Neural cell (in vitro differentiated cells): ENCODE measurements at regions not wholly inside any gene's neighbourhood (a gene's known extent, or its start where the extent isn't known, plus 50 kb on each side); places are given as distances from the start of the nearest gene placed in this dataset.
"Not testable (repeated sequence)": the region's sequence is repeated elsewhere in the genome, so short reads cannot be mapped to it uniquely, and the experiment has no call there.

Experiments
- H2AFZ ChIP-seq: fragments of 200-600, 300-800 bp; sonication (generic), shearing (Covaris generic); 2 replicates; pipeline ENCODE4 v1.6.0; 2014; ENCODE audit warnings: low read depth, mild to moderate bottlenecking, antibody characterized with exemption, low read length, moderate library complexity
- H3F3A ChIP-seq: fragments of 200-600 bp; shearing (Covaris generic); 2 replicates; pipeline ENCODE4 v1.6.1; 2016; ENCODE audit warnings: mild to moderate bottlenecking, moderate library complexity, mixed read lengths, antibody characterized with exemption, low read length; ENCODE audit not compliant: insufficient read depth, poor library complexity, severe bottlenecking
- H3K27ac ChIP-seq: fragments of 200-600, 300-800 bp; sonication (generic), shearing (Covaris generic); 2 replicates; pipeline ENCODE4 v1.5.1; 2014; ENCODE audit warnings: mild to moderate bottlenecking, low read length, moderate library complexity
- H3K27me3 ChIP-seq: fragments of 300-800, 200-600 bp; sonication (generic), shearing (Covaris generic); 2 replicates; pipeline ENCODE4 v1.6.0; 2014; ENCODE audit warnings: mild to moderate bottlenecking, low read depth, low read length, moderate library complexity; ENCODE audit not compliant: insufficient read depth
- H3K36me3 ChIP-seq: fragments of 300-800, 200-600 bp; sonication (generic), shearing (Covaris generic); 2 replicates; pipeline ENCODE4 v1.5.1; 2014; ENCODE audit warnings: mild to moderate bottlenecking, antibody characterized with exemption, low read length, moderate library complexity; ENCODE audit not compliant: insufficient read depth
- H3K4me2 ChIP-seq: fragments of 300-800, 200-600 bp; sonication (generic), shearing (Covaris generic); 2 replicates; pipeline ENCODE4 v1.6.0; 2014; ENCODE audit warnings: mild to moderate bottlenecking, low read length
- H3K4me3 ChIP-seq: fragments of 300-800, 200-600 bp; sonication (generic), shearing (Covaris generic); 2 replicates; pipeline ENCODE4 v1.5.1; 2014; ENCODE audit warnings: mild to moderate bottlenecking, low read length, moderate library complexity
- H3K79me2 ChIP-seq: fragments of 200-600 bp; shearing (Covaris generic); replicated peaks from 2 replicates; pipeline ENCODE4 v1.6.0; 2014; ENCODE audit warnings: mild to moderate bottlenecking, low read length, moderate library complexity; ENCODE audit not compliant: insufficient read depth
- H3K9ac ChIP-seq: fragments of 300-800, 200-600 bp; sonication (generic), shearing (Covaris generic); 2 replicates; pipeline ENCODE4 v1.6.1; 2016; ENCODE audit warnings: mild to moderate bottlenecking, low read length, mixed read lengths
- H3K9me2 ChIP-seq: fragments of 200-600 bp; shearing (Covaris generic); 2 replicates; pipeline ENCODE4 v1.6.1; 2016; ENCODE audit warnings: mild to moderate bottlenecking, low read length, mixed read lengths; ENCODE audit not compliant: insufficient read depth
- H3K9me3 ChIP-seq: fragments of 200-600, 300-800 bp; sonication (generic), shearing (Covaris generic); 2 replicates; pipeline ENCODE4 v1.6.1; 2016; ENCODE audit warnings: mild to moderate bottlenecking, mixed run types, low read length, moderate library complexity, mixed read lengths
- H4K20me1 ChIP-seq: fragments of 200-600 bp; shearing (Covaris generic); 2 replicates; pipeline ENCODE4 v1.6.1; 2016; ENCODE audit warnings: mild to moderate bottlenecking, mixed run types; ENCODE audit not compliant: insufficient read depth
- EP300 ChIP-seq: fragments of 450-650 bp; conservative IDR thresholded peaks from 2 replicates; pipeline ENCODE4 v1.6.1; 2014; ENCODE audit warnings: antibody characterized with exemption, mild to moderate bottlenecking, moderate library complexity; ENCODE audit not compliant: poor library complexity, severe bottlenecking
- EZH2 ChIP-seq: fragments of 200-600, 300-800 bp; shearing (Covaris generic), sonication (generic); IDR thresholded peaks from 2 replicates; pipeline ENCODE4 v1.6.1; 2014; ENCODE audit warnings: antibody characterized with exemption, low read length, borderline replicate concordance, mild to moderate bottlenecking; ENCODE audit not compliant: insufficient read depth, poor library complexity, severe bottlenecking
- MXI1 ChIP-seq: fragments of 450-650 bp; conservative IDR thresholded peaks from 2 replicates; pipeline ENCODE4 v1.6.1; 2014; ENCODE audit warnings: antibody characterized with exemption, mild to moderate bottlenecking; ENCODE audit not compliant: poor library complexity, severe bottlenecking
- POLR2AphosphoS5 ChIP-seq: IDR thresholded peaks from 2 replicates; pipeline ENCODE4 v1.6.1; 2012
- RAD21 ChIP-seq: fragments of 450-650 bp; conservative IDR thresholded peaks from 2 replicates; pipeline ENCODE4 v1.6.1; 2014; ENCODE audit warnings: antibody characterized with exemption, mild to moderate bottlenecking, moderate library complexity
- SMC3 ChIP-seq: fragments of 450-650 bp; conservative IDR thresholded peaks from 2 replicates; pipeline ENCODE4 v1.6.1; 2014; ENCODE audit warnings: antibody characterized with exemption, mild to moderate bottlenecking, moderate library complexity; ENCODE audit not compliant: poor library complexity
- TAF1 ChIP-seq: IDR thresholded peaks from 2 replicates; pipeline ENCODE4 v1.6.1; 2012; ENCODE audit warnings: low read depth
- TF ChIP-seq, protein P1 (sequence below): IDR thresholded peaks from 2 replicates; pipeline ENCODE4 v1.6.1; 2012; ENCODE audit warnings: borderline replicate concordance
- TF ChIP-seq, protein P2 (sequence below): fragments of 450-650 bp; IDR thresholded peaks from 2 replicates; pipeline ENCODE4 v1.5.1; 2014; ENCODE audit warnings: antibody characterized with exemption, mild to moderate bottlenecking, moderate library complexity; ENCODE audit not compliant: poor library complexity, severe bottlenecking

DNA sequence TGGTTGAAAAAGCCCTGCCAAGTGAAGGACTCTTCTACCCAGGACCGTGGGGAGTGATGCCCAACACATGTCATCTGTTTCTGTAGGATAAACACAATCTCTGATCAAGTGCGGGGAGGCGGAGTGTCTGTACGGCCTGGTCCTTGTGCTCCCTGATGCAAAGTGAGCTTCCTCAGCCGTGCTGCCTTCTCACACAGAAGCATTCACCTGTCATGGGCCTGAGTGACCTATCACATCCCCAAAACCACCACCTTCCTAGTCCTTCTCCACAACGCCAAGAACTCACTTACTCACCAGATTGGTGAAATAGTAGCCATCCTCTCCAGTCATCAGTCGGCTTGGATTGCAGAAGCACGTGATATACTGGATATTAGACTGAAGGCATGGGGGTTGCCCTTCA, 74.4 kb upstream of the KCTD7 start:
- not testable (repeated sequence) for H4K20me1 ChIP-seq, H3K4me2 ChIP-seq, H3K4me3 ChIP-seq, H3K27me3 ChIP-seq, H3K27ac ChIP-seq, H3K9me2 ChIP-seq, H3F3A ChIP-seq, H3K36me3 ChIP-seq, H3K79me2 ChIP-seq, H3K9me3 ChIP-seq, H2AFZ ChIP-seq, H3K9ac ChIP-seq

DNA sequence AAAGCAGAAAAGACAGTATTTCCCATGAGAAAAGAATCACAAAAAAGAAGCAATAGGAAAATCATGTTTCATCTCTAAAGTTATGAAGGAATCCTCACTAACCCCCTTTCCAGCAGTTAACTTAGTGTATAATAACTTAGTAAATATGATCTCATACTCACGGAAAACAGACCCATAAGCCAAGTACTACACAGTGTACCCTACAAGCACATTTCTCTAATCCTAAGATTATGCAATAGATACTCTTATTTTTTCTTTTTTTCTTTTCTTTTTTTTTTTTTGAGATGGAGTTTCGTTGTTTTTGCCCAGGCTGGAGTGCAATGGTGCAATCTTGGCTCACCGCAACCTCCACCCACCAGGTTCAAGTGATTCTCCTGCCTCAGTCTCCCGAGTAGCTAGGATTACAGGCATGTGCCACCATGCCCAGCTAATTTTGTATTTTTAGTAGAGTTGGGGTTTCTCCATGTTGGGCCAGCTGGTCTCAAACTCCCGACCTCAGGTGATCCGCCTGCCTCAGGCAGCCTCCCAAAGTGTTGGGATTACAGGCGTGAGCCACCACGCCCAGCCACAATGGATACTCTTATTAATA, 73.7 kb upstream of the KCTD7 start:
- not testable (repeated sequence) for H3K9ac ChIP-seq, H3K4me2 ChIP-seq, H3F3A ChIP-seq, H2AFZ ChIP-seq, H3K27ac ChIP-seq, H3K9me3 ChIP-seq, H3K4me3 ChIP-seq, H4K20me1 ChIP-seq, H3K9me2 ChIP-seq, H3K79me2 ChIP-seq, H3K36me3 ChIP-seq, H3K27me3 ChIP-seq

DNA sequence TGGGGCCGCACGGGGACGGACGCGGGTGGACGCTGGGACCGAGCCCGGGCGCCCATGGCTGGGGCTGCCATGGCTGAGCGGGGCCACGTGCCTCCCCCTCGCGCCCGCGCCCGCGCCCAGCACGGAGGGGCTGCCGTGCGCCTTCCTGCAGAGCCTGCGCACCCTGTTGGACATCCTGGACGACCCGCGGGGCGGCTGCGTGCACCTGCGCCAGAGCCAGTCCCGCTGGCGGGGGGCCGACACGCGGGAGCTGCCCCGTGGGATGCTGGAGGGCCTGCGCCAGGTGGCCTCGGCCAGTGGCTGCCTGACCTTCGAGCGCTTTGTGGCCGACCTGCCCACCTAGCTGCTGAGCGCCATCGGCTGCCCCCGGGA, 72.5 kb upstream of the KCTD7 start:
- Histone ChIP-seq H4K20me1 (no peaks in the 10 kb centered on the region), H3K4me2 (no peak overlapping the region), H3K36me3 (no peaks in the 10 kb centered on the region), H3K9ac (no peak overlapping the region), H3K9me3 (no peaks in the 10 kb centered on the region), H3K4me3 (no peak overlapping the region), H3K27me3 (no peaks in the 10 kb centered on the region), H3K27ac (no peak overlapping the region), H3K79me2 (no peaks in the 10 kb centered on the region), H2AFZ (no peak overlapping the region), H3K9me2 (no peaks in the 10 kb centered on the region), H3F3A (no peaks in the 10 kb centered on the region)
- TF ChIP-seq MXI1 (no peak), TAF1 (no peak), SMC3 (no peak), RAD21 (no peak), EP300 (no peak), POLR2AphosphoS5 (no peak), EZH2 (no peak)
- TF ChIP-seq, protein P1, sequence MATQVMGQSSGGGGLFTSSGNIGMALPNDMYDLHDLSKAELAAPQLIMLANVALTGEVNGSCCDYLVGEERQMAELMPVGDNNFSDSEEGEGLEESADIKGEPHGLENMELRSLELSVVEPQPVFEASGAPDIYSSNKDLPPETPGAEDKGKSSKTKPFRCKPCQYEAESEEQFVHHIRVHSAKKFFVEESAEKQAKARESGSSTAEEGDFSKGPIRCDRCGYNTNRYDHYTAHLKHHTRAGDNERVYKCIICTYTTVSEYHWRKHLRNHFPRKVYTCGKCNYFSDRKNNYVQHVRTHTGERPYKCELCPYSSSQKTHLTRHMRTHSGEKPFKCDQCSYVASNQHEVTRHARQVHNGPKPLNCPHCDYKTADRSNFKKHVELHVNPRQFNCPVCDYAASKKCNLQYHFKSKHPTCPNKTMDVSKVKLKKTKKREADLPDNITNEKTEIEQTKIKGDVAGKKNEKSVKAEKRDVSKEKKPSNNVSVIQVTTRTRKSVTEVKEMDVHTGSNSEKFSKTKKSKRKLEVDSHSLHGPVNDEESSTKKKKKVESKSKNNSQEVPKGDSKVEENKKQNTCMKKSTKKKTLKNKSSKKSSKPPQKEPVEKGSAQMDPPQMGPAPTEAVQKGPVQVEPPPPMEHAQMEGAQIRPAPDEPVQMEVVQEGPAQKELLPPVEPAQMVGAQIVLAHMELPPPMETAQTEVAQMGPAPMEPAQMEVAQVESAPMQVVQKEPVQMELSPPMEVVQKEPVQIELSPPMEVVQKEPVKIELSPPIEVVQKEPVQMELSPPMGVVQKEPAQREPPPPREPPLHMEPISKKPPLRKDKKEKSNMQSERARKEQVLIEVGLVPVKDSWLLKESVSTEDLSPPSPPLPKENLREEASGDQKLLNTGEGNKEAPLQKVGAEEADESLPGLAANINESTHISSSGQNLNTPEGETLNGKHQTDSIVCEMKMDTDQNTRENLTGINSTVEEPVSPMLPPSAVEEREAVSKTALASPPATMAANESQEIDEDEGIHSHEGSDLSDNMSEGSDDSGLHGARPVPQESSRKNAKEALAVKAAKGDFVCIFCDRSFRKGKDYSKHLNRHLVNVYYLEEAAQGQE = no peak
- TF ChIP-seq, protein P2, sequence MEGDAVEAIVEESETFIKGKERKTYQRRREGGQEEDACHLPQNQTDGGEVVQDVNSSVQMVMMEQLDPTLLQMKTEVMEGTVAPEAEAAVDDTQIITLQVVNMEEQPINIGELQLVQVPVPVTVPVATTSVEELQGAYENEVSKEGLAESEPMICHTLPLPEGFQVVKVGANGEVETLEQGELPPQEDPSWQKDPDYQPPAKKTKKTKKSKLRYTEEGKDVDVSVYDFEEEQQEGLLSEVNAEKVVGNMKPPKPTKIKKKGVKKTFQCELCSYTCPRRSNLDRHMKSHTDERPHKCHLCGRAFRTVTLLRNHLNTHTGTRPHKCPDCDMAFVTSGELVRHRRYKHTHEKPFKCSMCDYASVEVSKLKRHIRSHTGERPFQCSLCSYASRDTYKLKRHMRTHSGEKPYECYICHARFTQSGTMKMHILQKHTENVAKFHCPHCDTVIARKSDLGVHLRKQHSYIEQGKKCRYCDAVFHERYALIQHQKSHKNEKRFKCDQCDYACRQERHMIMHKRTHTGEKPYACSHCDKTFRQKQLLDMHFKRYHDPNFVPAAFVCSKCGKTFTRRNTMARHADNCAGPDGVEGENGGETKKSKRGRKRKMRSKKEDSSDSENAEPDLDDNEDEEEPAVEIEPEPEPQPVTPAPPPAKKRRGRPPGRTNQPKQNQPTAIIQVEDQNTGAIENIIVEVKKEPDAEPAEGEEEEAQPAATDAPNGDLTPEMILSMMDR = no peak
